ENCODE measurements at regions not wholly inside any gene's neighbourhood (a gene's known extent, or its start where the extent isn't known, plus 50 kb on each side); places are given as distances from the start of the nearest gene placed in this dataset.
"Not testable (repeated sequence)": the region's sequence is repeated elsewhere in the genome, so short reads cannot be mapped to it uniquely, and the experiment has no call there.

DNA sequence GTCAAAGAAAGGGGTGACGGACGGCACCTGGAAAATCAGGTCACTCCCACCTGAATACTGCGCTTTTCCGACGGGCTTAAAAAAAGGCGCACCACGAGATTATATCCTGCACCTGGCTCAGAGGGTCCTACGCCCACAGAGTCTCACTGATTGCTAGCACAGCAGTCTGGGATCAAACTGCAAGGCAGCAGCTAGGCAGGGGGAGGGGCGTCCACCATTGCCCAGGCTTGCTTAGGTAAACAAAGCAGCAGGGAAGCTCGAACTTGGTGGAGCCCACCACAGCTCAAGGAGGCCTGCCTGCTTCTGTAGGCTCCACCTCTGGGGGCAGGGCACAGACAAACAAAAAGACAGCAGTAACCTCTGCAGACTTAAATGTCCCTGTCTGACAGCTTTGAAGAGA is 277.3 kb upstream of the ST8SIA4 start:
- H3K9me3 ChIP-seq (ENCODE audit: control insufficient read depth in 1 of 2, low read length in 2 of 2); H3K4me1 ChIP-seq (ENCODE audit: control insufficient read depth in 1 of 2, insufficient read depth in 2 of 2, low read length in 2 of 2); H3K27ac ChIP-seq (ENCODE audit: low read length); H3K27me3 ChIP-seq (ENCODE audit: low read depth, low read length); H3K4me3 ChIP-seq (ENCODE audit: low read depth in 1 of 2, low read length in 2 of 2); H3K36me3 ChIP-seq (ENCODE audit: control insufficient read depth in 1 of 2, insufficient read depth in 2 of 2, low read length in 2 of 2): not testable (repeated sequence)

DNA sequence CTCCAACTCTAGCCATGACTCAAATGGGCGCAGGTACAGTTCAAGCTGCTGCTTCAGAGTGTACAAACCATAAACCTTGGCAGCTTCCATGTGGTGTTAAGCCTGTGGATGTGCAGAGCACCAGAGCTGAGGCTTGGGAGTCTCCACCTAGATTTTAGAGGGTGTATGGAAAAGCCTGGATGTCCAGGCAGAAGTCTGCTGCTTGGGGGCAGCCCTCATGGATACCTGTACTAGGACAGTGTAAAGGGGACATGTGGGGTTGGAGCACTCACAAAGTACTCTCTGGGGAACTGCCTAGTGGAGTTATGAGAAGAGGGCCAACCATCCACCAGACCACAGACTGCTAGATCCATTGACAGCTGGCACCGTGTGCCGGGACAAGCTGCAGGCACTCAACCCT is 273.5 kb upstream of the ST8SIA4 start:
- Histone ChIP-seq H3K4me3 (ENCODE audit: low read depth in 1 of 2, low read length in 2 of 2) (no peak overlapping the region), H3K36me3 (ENCODE audit: control insufficient read depth in 1 of 2, insufficient read depth in 2 of 2, low read length in 2 of 2) (no peaks in the 10 kb centered on the region), H3K27ac (ENCODE audit: low read length) (no peak overlapping the region), H3K9me3 (ENCODE audit: control insufficient read depth in 1 of 2, low read length in 2 of 2) (peaks cover 0 to 5% of the 10 kb centered on the region in 2 donors), H3K4me1 (ENCODE audit: control insufficient read depth in 1 of 2, insufficient read depth in 2 of 2, low read length in 2 of 2) (no peaks in the 10 kb centered on the region), H3K27me3 (ENCODE audit: low read depth, low read length) (no peaks in the 10 kb centered on the region)

DNA sequence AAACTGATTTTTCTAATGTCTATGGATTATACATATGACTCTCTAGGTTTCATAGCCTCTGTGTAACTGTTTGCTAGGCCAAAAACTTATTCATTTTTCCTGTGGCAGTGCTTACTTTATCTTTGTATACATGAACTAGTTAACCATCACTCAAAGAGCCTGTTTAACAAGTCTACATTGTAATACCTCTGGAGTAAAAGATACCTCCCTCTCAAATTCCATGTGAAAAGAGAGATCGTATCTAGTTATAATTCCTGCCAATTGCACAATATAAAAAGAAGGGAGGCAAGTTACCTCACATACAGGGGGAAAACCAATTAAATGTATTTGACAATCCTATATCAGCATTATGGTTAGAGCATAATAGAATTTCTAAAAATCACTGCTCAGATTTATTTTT is 271.9 kb upstream of the ST8SIA4 start:
- H3K36me3 ChIP-seq (ENCODE audit: control insufficient read depth in 1 of 2, insufficient read depth in 2 of 2, low read length in 2 of 2), result no peaks in the 10 kb centered on the region
- H3K27me3 ChIP-seq (ENCODE audit: low read depth, low read length), result no peaks in the 10 kb centered on the region
- H3K4me1 ChIP-seq (ENCODE audit: control insufficient read depth in 1 of 2, insufficient read depth in 2 of 2, low read length in 2 of 2), result no peaks in the 10 kb centered on the region
- H3K27ac ChIP-seq (ENCODE audit: low read length), result no peak overlapping the region
- peaks cover 0 to 5% of the 10 kb centered on the region in 2 donors for H3K9me3 ChIP-seq (ENCODE audit: control insufficient read depth in 1 of 2, low read length in 2 of 2)
- no peak overlapping the region for H3K4me3 ChIP-seq (ENCODE audit: low read depth in 1 of 2, low read length in 2 of 2)

DNA sequence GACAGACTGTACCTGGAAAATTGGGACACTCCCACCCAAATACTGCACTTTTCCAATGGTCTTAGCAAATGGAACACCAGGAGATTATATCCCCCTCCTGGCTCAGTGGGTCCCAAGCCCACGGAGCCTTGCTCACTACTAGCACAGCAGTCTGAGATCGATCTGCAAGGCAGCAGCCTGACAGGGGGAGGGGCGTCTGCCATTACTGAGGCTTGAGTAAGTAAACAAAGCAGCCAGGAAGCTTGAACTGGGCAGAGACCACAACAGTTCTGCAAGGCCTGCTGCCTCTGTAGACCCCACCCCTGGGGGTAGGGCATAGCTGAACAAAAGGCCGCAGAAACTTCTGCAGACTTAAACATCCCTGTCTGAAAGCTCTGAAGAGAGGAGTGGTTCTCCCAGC is 260.0 kb upstream of the ST8SIA4 start:
- Histone ChIP-seq H3K4me3 (ENCODE audit: low read depth in 1 of 2, low read length in 2 of 2) (no peak overlapping the region), H3K27ac (ENCODE audit: low read length) (no peak overlapping the region), H3K9me3 (ENCODE audit: control insufficient read depth in 1 of 2, low read length in 2 of 2) (peaks cover 0 to 2% of the 10 kb centered on the region in 2 donors), H3K27me3 (ENCODE audit: low read depth, low read length) (no peaks in the 10 kb centered on the region), H3K36me3 (ENCODE audit: control insufficient read depth in 1 of 2, insufficient read depth in 2 of 2, low read length in 2 of 2) (no peaks in the 10 kb centered on the region), H3K4me1 (ENCODE audit: control insufficient read depth in 1 of 2, insufficient read depth in 2 of 2, low read length in 2 of 2) (no peaks in the 10 kb centered on the region)

DNA sequence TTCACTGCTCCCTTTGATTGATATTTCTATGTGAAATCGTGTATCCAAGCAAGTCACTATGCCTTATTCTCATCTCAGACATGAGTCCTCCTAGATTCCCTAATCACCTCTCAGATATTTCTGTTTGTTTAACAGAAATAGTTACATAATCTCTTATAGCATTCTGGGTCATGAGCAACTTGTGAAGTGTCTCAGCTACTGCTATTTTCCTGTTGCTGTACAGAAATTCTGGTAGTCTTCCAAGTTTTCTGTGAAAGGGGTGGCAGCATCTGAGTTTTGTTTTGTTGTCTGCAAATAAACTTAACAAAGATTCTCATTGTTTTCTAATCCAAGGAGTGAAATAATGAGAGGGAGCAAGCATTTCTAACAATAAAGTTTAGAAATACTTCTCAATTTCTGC is 256.9 kb upstream of the ST8SIA4 start:
- Histone ChIP-seq H3K4me3 (ENCODE audit: low read depth in 1 of 2, low read length in 2 of 2) (no peak overlapping the region), H3K4me1 (ENCODE audit: control insufficient read depth in 1 of 2, insufficient read depth in 2 of 2, low read length in 2 of 2) (no peaks in the 10 kb centered on the region), H3K27me3 (ENCODE audit: low read depth, low read length) (no peaks in the 10 kb centered on the region)

DNA sequence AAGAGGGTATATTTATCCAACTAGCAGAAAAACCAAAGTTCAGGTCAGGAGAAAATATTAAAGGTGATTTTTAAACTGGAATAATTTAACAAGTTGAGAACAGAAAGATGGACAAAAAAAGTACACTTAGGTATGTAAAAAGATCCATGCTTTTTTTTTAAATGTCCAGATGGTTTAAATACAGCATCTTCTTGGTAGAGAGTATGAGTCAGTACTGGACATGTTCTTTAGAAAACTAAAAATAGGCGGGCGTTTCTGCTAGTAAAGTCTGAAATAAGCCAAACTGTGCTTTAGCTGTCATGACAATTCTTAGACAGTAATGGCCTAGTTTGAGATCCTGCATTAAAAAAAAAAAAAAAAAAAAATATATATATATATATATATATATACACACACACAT is 255.9 kb upstream of the ST8SIA4 start:
- H3K27ac ChIP-seq (ENCODE audit: low read length), result no peak overlapping the region
- no peaks in the 10 kb centered on the region for H3K36me3 ChIP-seq (ENCODE audit: control insufficient read depth in 1 of 2, insufficient read depth in 2 of 2, low read length in 2 of 2)
- H3K4me3 ChIP-seq (ENCODE audit: low read depth in 1 of 2, low read length in 2 of 2), result no peak overlapping the region
- no peaks in the 10 kb centered on the region for H3K4me1 ChIP-seq (ENCODE audit: control insufficient read depth in 1 of 2, insufficient read depth in 2 of 2, low read length in 2 of 2)
- no peaks in the 10 kb centered on the region for H3K27me3 ChIP-seq (ENCODE audit: low read depth, low read length)
- peaks cover 0 to 2% of the 10 kb centered on the region in 2 donors for H3K9me3 ChIP-seq (ENCODE audit: control insufficient read depth in 1 of 2, low read length in 2 of 2)

More for the DNA sequence above, 256.9 kb upstream of the ST8SIA4 start:
- Histone ChIP-seq H3K36me3 (ENCODE audit: control insufficient read depth in 1 of 2, insufficient read depth in 2 of 2, low read length in 2 of 2) (no peaks in the 10 kb centered on the region), H3K9me3 (ENCODE audit: control insufficient read depth in 1 of 2, low read length in 2 of 2) (peaks cover 0 to 2% of the 10 kb centered on the region in 2 donors), H3K27ac (ENCODE audit: low read length) (no peak overlapping the region)

DNA sequence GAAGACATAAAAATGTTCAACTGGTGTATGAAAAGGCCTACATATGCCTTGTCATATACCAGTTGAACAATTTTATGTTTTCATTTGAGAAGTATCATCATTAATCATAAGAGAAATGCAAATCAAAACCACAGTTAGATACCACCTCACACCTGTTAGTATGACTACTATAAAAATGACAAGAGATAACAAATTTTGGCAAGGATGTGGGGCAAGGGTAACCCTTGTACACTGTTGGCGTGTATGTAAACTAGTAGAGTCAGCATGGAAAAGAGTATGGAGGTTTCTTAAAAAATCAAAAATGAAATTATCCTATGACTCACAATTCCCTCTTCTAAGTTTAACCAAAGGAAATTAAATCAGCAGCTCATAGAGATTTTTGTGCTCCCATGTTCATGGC is 250.4 kb upstream of the ST8SIA4 start:
- H3K36me3 ChIP-seq (ENCODE audit: control insufficient read depth in 1 of 2, insufficient read depth in 2 of 2, low read length in 2 of 2), result no peaks in the 10 kb centered on the region
- H3K27ac ChIP-seq (ENCODE audit: low read length), result no peak overlapping the region
- H3K27me3 ChIP-seq (ENCODE audit: low read depth, low read length), result no peaks in the 10 kb centered on the region
- H3K4me3 ChIP-seq (ENCODE audit: low read depth in 1 of 2, low read length in 2 of 2), result no peak overlapping the region
- no peaks in the 10 kb centered on the region for H3K4me1 ChIP-seq (ENCODE audit: control insufficient read depth in 1 of 2, insufficient read depth in 2 of 2, low read length in 2 of 2)
- no peaks in the 10 kb centered on the region for H3K9me3 ChIP-seq (ENCODE audit: control insufficient read depth in 1 of 2, low read length in 2 of 2)

DNA sequence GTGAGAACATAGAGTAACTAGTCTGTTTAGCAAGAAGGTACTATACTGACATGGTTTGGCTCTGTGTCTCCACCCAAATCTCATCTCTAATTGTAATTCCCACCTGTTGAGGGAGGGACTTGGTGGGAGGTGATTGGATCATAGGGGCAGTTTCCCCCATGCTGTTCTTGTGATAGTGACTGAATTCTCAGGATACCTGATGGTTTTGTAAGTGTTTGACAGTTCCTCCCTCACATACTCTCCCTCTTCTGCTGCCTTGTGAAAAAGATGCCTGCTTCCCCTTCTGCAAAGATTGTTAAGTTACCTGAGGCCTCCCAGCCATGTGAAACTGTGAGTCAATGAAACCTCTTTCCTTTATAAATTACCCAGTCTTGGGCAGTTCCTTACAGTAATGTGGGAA is 240.4 kb upstream of the ST8SIA4 start:
- no peak overlapping the region for H3K27ac ChIP-seq (ENCODE audit: low read length)

DNA sequence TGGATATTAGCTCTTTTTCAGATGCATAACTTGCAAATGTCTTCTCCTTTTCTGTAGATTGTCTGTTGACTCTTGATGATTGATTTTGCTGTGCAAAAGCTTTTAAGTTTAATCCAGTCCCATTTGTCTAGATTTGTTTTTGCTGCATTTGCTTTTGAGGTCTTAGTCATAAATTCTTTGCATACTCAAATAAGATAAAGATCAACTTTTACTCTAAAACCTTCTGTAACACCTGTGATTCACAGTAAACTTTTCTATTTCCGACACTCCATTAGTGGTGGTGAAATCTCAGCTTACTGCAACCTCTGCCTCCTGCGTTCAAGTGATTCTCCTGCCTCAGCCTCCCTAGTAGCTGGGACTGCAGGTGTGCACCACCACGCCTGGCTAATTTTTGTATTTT is 239.0 kb upstream of the ST8SIA4 start:
- H3K27me3 ChIP-seq (ENCODE audit: low read depth, low read length), result no peaks in the 10 kb centered on the region
- no peak overlapping the region for H3K4me3 ChIP-seq (ENCODE audit: low read depth in 1 of 2, low read length in 2 of 2)
- no peaks in the 10 kb centered on the region for H3K9me3 ChIP-seq (ENCODE audit: control insufficient read depth in 1 of 2, low read length in 2 of 2)
- no peaks in the 10 kb centered on the region for H3K36me3 ChIP-seq (ENCODE audit: control insufficient read depth in 1 of 2, insufficient read depth in 2 of 2, low read length in 2 of 2)
- H3K27ac ChIP-seq (ENCODE audit: low read length), result no peak overlapping the region
- H3K4me1 ChIP-seq (ENCODE audit: control insufficient read depth in 1 of 2, insufficient read depth in 2 of 2, low read length in 2 of 2), result no peaks in the 10 kb centered on the region

More for the DNA sequence above, 240.4 kb upstream of the ST8SIA4 start:
- H3K27me3 ChIP-seq (ENCODE audit: low read depth, low read length), result no peaks in the 10 kb centered on the region
- H3K36me3 ChIP-seq (ENCODE audit: control insufficient read depth in 1 of 2, insufficient read depth in 2 of 2, low read length in 2 of 2), result no peaks in the 10 kb centered on the region
- no peaks in the 10 kb centered on the region for H3K4me1 ChIP-seq (ENCODE audit: control insufficient read depth in 1 of 2, insufficient read depth in 2 of 2, low read length in 2 of 2)
- H3K9me3 ChIP-seq (ENCODE audit: control insufficient read depth in 1 of 2, low read length in 2 of 2), result no peaks in the 10 kb centered on the region
- no peak overlapping the region for H3K4me3 ChIP-seq (ENCODE audit: low read depth in 1 of 2, low read length in 2 of 2)

DNA sequence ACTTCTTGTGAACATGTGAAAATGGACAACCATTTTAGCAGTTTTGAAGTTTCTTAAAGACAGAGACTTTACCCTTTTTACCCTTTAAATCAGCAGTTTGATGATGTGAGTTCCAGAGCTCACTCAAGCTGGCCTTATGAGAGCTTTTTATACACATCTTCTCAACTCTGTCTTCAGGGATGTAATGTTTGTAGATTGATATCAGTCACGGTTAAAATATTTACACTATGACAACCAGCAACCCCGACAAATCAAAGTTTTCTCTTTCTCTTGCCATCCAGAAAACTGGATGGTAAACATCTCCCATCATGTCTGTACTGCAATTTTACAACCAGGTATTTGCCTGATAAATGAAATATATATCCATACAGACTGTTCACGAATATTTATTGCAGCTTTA is 233.4 kb upstream of the ST8SIA4 start:
- H3K27me3 ChIP-seq (ENCODE audit: low read depth, low read length), result no peaks in the 10 kb centered on the region
- no peaks in the 10 kb centered on the region for H3K9me3 ChIP-seq (ENCODE audit: control insufficient read depth in 1 of 2, low read length in 2 of 2)
- no peaks in the 10 kb centered on the region for H3K36me3 ChIP-seq (ENCODE audit: control insufficient read depth in 1 of 2, insufficient read depth in 2 of 2, low read length in 2 of 2)
- H3K4me1 ChIP-seq (ENCODE audit: control insufficient read depth in 1 of 2, insufficient read depth in 2 of 2, low read length in 2 of 2), result no peaks in the 10 kb centered on the region
- H3K4me3 ChIP-seq (ENCODE audit: low read depth in 1 of 2, low read length in 2 of 2), result no peak overlapping the region
- no peak overlapping the region for H3K27ac ChIP-seq (ENCODE audit: low read length)

DNA sequence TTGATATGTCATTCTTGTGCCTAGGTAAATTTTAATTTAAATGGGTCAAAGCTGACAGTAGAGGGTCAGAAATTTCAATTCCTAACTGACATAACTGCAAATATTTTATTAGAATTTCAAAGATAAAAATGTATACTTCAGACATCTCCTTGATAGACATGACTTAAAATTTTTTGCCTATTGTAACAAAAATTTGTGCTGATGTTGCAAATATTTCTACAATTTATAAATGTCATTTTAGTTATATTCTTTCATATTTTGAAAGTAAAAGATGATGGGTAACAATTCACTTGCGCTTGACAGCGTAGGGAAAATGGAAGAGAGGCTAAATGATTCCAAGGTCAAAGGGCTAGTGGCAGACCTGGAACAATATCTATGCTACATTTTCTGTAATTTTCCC is 220.3 kb upstream of the ST8SIA4 start:
- Histone ChIP-seq H3K36me3 (ENCODE audit: control insufficient read depth in 1 of 2, insufficient read depth in 2 of 2, low read length in 2 of 2) (no peaks in the 10 kb centered on the region), H3K4me1 (ENCODE audit: control insufficient read depth in 1 of 2, insufficient read depth in 2 of 2, low read length in 2 of 2) (no peaks in the 10 kb centered on the region), H3K27ac (ENCODE audit: low read length) (no peak overlapping the region), H3K27me3 (ENCODE audit: low read depth, low read length) (no peaks in the 10 kb centered on the region), H3K4me3 (ENCODE audit: low read depth in 1 of 2, low read length in 2 of 2) (no peak overlapping the region), H3K9me3 (ENCODE audit: control insufficient read depth in 1 of 2, low read length in 2 of 2) (no peaks in the 10 kb centered on the region)

DNA sequence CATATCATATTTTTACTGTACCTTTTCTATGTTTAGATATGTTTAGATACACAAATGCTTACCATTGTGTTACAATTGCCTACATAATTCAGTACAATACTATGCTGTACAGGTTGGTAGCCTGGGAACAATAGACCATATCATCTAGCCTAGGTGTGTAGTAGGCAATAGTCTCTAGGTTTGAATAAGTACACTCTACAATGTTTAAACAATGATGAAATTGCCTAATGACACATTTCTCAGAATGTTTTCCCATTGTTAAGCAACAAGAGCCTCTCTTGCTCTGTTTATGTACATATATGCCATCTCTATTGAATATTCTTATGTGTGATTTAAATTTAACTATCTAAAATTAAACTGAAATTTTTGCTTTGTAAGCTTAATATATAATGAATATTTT is 209.6 kb upstream of the ST8SIA4 start:
- Histone ChIP-seq H3K4me1 (ENCODE audit: control insufficient read depth in 1 of 2, insufficient read depth in 2 of 2, low read length in 2 of 2) (no peaks in the 10 kb centered on the region), H3K27ac (ENCODE audit: low read length) (no peak overlapping the region), H3K36me3 (ENCODE audit: control insufficient read depth in 1 of 2, insufficient read depth in 2 of 2, low read length in 2 of 2) (no peaks in the 10 kb centered on the region), H3K9me3 (ENCODE audit: control insufficient read depth in 1 of 2, low read length in 2 of 2) (no peaks in the 10 kb centered on the region), H3K4me3 (ENCODE audit: low read depth in 1 of 2, low read length in 2 of 2) (no peak overlapping the region), H3K27me3 (ENCODE audit: low read depth, low read length) (no peaks in the 10 kb centered on the region)
